NOMO-1 treated with DMSO at 0.1 percent for 48 hours (cell line): ENCODE measurements at regions not wholly inside any gene's neighbourhood (a gene's known extent, or its start where the extent isn't known, plus 50 kb on each side); places are given as distances from the start of the nearest gene placed in this dataset.
"Not testable (repeated sequence)": the region's sequence is repeated elsewhere in the genome, so short reads cannot be mapped to it uniquely, and the experiment has no call there.

Experiments used
- DNase-seq: peaks from one replicate; lab custom pipeline; 2025; ENCODE audit not compliant: unreplicated experiment; lab: John Stamatoyannopoulos, UW

DNA sequence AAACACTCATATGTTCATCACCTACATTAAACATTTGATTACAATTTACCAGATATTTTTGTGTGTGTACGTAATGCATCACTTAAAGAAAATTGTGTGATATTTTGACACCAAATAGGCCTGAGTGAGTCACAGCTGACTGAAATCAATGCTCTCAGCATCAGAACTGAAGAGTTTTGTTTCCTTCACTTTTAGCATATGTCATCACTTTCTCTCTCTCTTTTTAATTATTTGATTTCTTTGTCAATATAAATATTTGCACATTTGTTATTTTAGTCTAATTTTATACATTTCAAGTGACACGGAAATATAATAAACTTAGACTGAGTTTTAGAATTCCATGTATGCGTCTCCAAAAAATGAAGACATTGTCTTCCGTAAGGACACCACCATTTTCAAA lies 545.3 kb downstream of the PTPRC start:
- no peak for DNase-seq

DNA sequence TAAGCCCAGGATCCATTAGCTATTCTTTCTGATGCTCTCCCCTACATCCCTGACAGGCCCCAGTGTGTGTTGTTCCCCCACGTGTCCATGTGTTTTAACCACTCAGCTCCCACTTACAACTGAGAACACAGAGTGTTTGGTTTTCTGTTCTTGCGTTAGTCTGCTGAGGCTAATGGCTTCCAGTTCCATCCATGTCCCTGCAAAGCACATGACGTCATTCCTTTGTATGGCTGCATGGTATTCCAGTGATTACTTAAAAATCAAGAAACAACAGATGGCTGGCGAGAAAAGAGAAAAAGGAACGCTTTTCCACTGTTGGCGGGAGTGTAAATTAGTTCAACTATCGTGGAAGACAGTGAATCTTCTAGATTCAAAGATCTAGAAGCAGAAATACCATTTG lies 556.0 kb downstream of the PTPRC start:
- no peak for DNase-seq

DNA sequence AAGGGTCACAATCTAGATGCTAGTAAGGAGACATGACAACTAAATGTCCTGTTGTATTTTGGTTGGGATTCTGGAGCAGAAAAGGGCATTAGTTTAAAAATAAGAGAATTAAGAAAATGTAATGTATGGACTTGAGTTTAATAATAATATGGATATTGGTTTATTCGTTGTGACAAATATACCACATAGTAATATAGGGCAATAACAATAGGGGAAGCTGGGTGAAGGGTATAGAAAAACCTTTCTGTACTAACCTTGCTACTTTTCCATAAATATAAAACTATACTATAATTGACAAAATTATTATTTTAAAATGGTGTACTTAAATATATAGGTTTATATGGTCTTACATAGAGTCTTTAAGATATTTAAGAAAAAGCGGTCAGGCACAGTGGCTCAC lies 558.9 kb downstream of the PTPRC start:
- DNase-seq, result no peak

- peak; percentile 7 for DNase-seq
Measured at GRCh38 chr1:199202331-199202730, 563.5 kb downstream of the PTPRC start.

DNA sequence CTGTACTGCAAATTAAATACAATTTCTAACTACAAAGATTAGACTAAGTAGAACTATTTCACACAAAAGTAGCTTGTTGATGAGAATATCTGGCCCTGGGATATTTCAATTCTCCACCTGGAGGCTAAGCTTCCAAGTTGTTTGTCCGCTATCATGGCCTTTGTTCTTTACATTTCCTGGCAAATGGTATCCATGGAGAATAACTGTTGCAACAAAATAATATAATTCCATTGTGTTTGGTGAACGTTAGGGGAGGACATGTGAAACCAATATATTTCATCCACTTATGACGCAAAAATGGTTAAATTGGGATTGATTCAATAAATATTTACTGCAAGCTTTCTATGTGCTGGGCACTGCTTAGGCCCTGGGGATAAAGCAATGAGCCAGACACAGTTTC lies 565.4 kb downstream of the PTPRC start:
- DNase-seq, result no peak

GRCh38 chr1:199205740-199206441 lies 567.1 kb downstream of the PTPRC start:
- DNase-seq, result no peak

DNA sequence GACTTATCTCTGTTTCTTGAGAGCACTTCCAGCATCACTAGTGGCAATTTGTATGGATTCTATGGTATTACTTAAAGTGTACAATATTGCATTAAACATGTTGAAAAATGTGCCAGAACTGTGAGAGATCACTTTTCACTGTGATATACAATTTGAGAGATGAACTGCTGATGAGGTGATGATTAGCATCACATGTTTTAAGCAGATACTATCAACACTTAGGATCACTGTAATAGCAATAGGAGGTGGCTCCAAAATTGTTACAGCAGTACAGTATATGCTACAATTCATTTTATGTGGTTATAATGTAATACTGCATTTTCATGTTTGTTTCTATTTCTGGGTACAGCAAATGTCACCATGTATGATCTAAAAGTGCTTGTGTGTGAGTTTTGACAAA lies 570.0 kb downstream of the PTPRC start:
- DNase-seq, result no peak

DNA sequence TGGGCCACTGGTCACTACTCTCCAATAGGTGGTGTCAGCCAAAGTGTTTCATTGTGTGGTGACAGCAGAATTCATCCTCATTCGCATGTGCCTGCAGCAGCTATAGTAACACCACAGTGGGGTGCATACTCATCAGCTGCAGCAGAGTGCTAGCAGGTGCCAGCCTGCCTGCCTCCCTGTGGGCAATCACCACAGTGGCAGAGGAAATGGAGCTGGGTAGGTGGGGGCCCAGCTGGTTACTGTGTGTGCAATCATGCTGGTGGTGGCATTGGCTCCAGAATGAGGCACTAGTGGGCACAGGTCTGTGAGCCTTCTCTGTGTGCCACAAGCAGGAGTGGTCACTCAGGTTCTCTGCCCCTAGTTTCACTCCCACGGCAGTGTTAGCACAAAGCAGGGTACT lies 579.2 kb downstream of the PTPRC start:
- DNase-seq, result no peak

- DNase-seq, result no peak
Measured at GRCh38 chr1:199218533-199218932, 579.7 kb downstream of the PTPRC start.

- no peak for DNase-seq
Measured at GRCh38 chr1:199220031-199220430, 581.2 kb downstream of the PTPRC start.

- no peak for DNase-seq
Measured at GRCh38 chr1:199221371-199222150, 582.7 kb downstream of the PTPRC start.

DNA sequence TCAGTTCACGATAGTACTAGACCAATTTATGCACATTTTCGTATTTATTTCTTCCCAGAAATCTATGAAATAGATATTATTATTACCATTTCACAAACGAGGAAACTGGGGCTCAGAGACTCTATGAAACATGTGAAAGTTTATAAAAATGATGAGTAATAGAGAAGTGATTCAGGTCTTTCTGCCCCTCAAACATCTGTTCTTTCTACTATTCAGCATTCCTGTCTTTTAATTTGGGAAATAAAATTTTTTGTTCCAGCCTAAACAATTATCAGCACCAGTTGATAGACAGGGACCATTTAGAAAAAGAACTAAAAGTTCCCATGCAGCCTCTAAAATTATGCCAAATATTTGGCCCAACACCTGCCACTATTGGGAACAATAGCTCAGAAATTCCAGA lies 585.1 kb downstream of the PTPRC start:
- DNase-seq, result no peak

GRCh38 chr1:199226163-199226562 lies 587.3 kb downstream of the PTPRC start:
- DNase-seq, result no peak

GRCh38 chr1:199242147-199242546 lies 603.3 kb downstream of the PTPRC start:
- peak; percentile 49 for DNase-seq

- DNase-seq, result no peak
Measured at GRCh38 chr1:199242601-199243000, 603.8 kb downstream of the PTPRC start.

GRCh38 chr1:199243423-199244061 lies 604.7 kb downstream of the PTPRC start:
- peak; percentile 84 for DNase-seq

DNA sequence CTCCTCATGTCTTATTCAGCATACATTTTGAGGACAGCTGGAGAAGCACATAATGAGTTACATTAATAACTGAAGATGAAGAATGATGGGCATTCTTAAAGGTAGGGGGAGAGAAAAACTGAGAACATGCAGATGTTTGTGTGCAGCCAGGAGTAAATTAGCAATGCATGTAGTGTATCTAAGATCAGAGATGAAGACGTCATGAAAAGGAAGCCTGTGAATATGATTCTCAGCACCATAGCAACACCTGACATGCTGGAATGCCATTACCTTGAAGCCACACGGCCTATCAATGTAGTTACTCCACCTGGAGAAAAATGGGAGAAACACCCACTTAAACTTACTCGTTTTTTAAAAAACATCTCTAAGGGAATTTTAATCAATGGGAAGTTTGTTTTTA lies 607.1 kb downstream of the PTPRC start:
- no peak for DNase-seq

DNA sequence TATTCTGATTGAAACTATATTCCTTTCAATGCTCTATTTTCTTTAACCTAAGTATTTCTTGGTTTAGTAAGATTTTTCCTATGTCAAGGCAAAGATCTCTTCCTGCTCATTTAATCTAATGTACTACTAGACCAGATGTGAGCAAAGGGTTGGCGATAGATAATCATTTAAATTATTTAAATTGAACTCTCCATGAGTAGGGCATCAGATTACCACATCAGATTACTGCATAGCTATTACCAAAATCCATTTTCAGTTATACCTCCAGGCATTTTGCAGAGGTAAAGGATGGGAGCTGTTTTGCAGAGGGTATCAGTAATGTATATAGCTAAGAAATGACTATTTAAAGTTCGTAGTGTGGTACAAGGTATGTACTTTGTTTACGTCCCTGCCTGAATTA lies 607.9 kb downstream of the PTPRC start:
- DNase-seq, result no peak

DNA sequence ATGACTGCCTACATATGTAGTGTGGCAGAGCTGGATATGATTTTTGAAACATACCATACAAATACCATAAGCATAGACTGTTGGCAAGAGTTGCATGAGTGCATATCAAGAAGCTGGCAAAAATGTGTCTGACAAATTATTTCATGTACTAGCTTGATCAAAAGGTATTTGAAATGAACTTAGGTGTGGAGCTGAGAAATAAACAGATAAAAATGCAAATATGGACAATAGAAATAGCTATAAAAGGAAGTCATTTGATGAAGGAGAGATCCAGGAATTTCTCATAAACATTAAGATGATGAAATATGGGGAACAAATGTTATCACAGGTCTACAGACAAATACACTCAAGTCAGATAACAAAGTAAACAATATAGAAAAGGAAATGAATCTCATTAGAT lies 609.1 kb downstream of the PTPRC start:
- no peak for DNase-seq

DNA sequence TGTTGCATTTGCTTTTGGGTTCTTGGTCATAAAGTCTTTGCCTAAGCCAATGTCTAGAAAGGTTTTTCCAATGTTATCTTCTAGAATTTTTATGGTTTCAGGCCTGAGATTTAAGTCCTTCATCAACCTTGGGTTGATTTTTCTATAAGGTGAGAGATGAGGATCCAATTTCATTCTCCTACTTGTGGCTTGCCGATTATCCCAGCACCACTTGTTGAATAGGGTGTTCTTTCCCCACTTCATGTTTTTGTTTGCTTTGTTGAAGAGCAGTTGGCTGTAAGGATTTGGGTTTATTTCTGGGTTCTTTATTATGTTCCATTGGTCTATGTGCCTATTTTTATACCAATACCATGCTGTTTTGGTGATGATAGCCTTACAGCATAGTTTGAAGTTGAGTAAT lies 615.2 kb downstream of the PTPRC start:
- DNase-seq, result not testable (repeated sequence)

DNA sequence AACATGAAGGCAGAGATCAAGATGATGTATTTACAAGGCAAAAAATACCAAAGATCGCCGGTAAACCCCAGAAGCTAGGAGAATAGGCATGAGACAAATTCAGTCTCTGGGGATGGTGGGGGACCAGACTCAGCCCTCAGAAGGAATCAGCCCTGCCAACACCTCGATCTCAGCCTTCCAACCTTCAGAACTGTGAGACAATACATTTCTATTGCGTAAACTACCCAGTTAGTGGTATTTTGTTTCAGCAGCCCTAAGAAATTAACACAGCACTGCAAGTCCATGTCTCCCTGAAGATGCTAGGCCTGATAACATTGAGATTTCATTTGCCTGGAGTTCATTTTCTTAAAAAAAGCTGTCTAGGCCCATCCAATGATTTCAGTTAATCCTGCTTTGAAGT lies 622.5 kb downstream of the PTPRC start:
- no peak for DNase-seq

DNA sequence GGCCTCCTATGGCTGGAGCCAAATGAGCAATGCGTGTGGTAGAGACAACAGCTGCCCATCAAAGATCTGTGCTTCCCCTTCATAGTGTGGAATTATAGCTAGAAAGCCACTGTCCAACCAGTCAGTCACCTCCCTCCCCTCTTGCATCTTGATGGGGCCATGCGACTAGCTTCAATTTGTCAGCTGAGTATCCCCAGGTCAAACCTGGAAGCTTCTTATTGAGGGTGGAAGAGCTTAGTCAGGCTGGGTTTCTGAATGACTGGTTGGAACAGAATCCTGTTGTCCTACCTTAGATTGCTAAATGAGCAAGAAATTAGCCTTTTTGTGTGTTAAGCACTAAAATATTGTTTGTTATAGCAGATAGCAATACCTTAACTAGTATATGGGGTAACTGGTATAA lies 625.4 kb downstream of the PTPRC start:
- DNase-seq, result no peak
